ENCODE measurements at regions not wholly inside any gene's neighbourhood (a gene's known extent, or its start where the extent isn't known, plus 50 kb on each side); places are given as distances from the start of the nearest gene placed in this dataset.
A peak's percentile ranks its signal among the peaks of the same experiment; 100 is the strongest.

- no peaks in the 10 kb centered on the region; the same call in 2 of the 3 replicates for H3K9me3 ChIP-seq (replicated peaks; ENCODE audit: control insufficient read depth, insufficient read depth, low read length)
- ATAC-seq (peak; percentile 100), DNase-seq (ENCODE audit: low read depth, low spot score) (peak; percentile 48), FAIRE-seq (peak; percentile 84)
- ChIA-PET CTCF (interaction anchor here (1.2 to 2.1 kb wide), 4 partner anchors 11 to 137 kb away, joined by 3 to 6 read pairs (median 5); no protein-coding TSS in a partner anchor), SMC1A (ENCODE audit: uncharacterized antibody, unreplicated experiment) (interaction anchor here (0.7 to 2.3 kb wide), 9 partner anchors 11 to 205 kb away, joined by 3 to 7 read pairs (median 3); no protein-coding TSS in a partner anchor), RAD21 (ENCODE audit: unreplicated experiment) (interaction anchor here (1.1 to 1.6 kb wide), 2 partner anchors 23 to 24 kb away, joined by 3 read pairs; no protein-coding TSS in a partner anchor), POLR2A (interaction anchor here (0.8 to 1.8 kb wide), 3 partner anchors 13 to 131 kb away, joined by 3 to 5 read pairs (median 4); partner anchors contain the start of gene NIBAN1)
- H3K79me2 ChIP-seq (ENCODE audit: control insufficient read depth, insufficient read depth, low read length): no peaks in the 10 kb centered on the region
- no peaks in the 10 kb centered on the region for H3K27me3 ChIP-seq (replicated peaks in 1 of 2; ENCODE audit: control insufficient read depth in 2 of 2, insufficient read depth in 2 of 2, low read length in 1 of 2)
- intact Hi-C loops (cut with micrococcal nuclease; ENCODE audit: unreplicated experiment) (no loop called here), in situ Hi-C loops (cut with MboI) (no loop called here)
- no peak overlapping the region for H3K27ac ChIP-seq (ENCODE audit: control insufficient read depth, insufficient read depth)
- H3K36me3 ChIP-seq (ENCODE audit: control insufficient read depth in 2 of 2, insufficient read depth in 2 of 2, low read length in 1 of 2): no peaks in the 10 kb centered on the region
- no peak overlapping the region for H3K9ac ChIP-seq (ENCODE audit: control insufficient read depth, insufficient read depth, low read length)
- WGBS (ENCODE audit: insufficient coverage, insufficient replicate concordance, low lambda C conversion rate, missing lambda C conversion rate): 2% methylated on average over 6 of the region's 6 CpGs
- H2AFZ ChIP-seq (ENCODE audit: control insufficient read depth, low read depth, low read length): no peak overlapping the region
- no TSS peak for BruUV-seq (replicated peaks)
- H3K4me2 ChIP-seq (ENCODE audit: control insufficient read depth, insufficient read depth): peak overlapping the region; percentile 54
- H4K20me1 ChIP-seq (ENCODE audit: control insufficient read depth, insufficient read depth): no peaks in the 10 kb centered on the region
- no peak overlapping the region for H3K4me3 ChIP-seq
- H3K4me1 ChIP-seq (ENCODE audit: control insufficient read depth, insufficient read depth, low read length): peaks cover 11% of the 10 kb centered on the region
- TF ChIP-seq HDAC2 (IDR thresholded peaks at IDR 0.05) (no peak), TBL1XR1 (IDR thresholded peaks at IDR 0.05; ENCODE audit: low read depth, low read length) (peak; percentile 17; the same call in 1 of the 2 replicates), CREB1 (IDR thresholded peaks at IDR 0.05; ENCODE audit: low read depth) (peak; percentile 61), ATF7 (IDR thresholded peaks at IDR 0.05; ENCODE audit: low read depth) (0 out of 2 replicates have a peak, but pooled peaks have one; percentile 14), KDM1A (IDR thresholded peaks at IDR 0.05; ENCODE audit: borderline replicate concordance) (no peak), HDAC6 (IDR thresholded peaks at IDR 0.05; ENCODE audit: unreplicated experiment) (no peak), RUNX3 (IDR thresholded peaks at IDR 0.05; ENCODE audit: low read length) (peak; percentile 90), SMAD1 (IDR thresholded peaks at IDR 0.05; ENCODE audit: low read depth, partially characterized antibody) (no peak), NR2C2 (IDR thresholded peaks at IDR 0.05; ENCODE audit: borderline replicate concordance, control insufficient read depth, insufficient read length, low read depth) (no peak), EP300 (IDR thresholded peaks at IDR 0.05; ENCODE audit: borderline replicate concordance in 1 of 2, control insufficient read depth in 1 of 2, low read depth in 2 of 2, low read length in 2 of 2) (0 out of 4 replicates have a peak, but pooled peaks have one; percentile 21 to 36), ATF2 (IDR thresholded peaks at IDR 0.05; ENCODE audit: low read length) (0 out of 2 replicates have a peak, but pooled peaks have one; percentile 13), RAD51 (IDR thresholded peaks at IDR 0.05) (peak; percentile 90), CBX3 (IDR thresholded peaks at IDR 0.05; ENCODE audit: borderline replicate concordance, low read depth) (no peak), SMARCA5 (IDR thresholded peaks at IDR 0.05) (no peak), NFIC (IDR thresholded peaks at IDR 0.05; ENCODE audit: low read depth, low read length) (0 out of 2 replicates have a peak, but pooled peaks have one; percentile 20), USF2 (IDR thresholded peaks at IDR 0.05; ENCODE audit: borderline replicate concordance, low read depth, low read length) (peak; percentile 55), TCF3 (IDR thresholded peaks at IDR 0.05; ENCODE audit: borderline replicate concordance, insufficient read depth, low read depth, low read length) (peak; percentile 33; the same call in 1 of the 2 replicates), ZBTB40 (IDR thresholded peaks at IDR 0.05; ENCODE audit: borderline replicate concordance) (no peak)
These were observed 89.3 kb upstream of the EDEM3 start for GRCh38 chr1:184843732-184844495.

Data from GM12878 (cell line).